ENCODE measurements at regions not wholly inside any gene's neighbourhood (a gene's known extent, or its start where the extent isn't known, plus 50 kb on each side); places are given as distances from the start of the nearest gene placed in this dataset.

DNA sequence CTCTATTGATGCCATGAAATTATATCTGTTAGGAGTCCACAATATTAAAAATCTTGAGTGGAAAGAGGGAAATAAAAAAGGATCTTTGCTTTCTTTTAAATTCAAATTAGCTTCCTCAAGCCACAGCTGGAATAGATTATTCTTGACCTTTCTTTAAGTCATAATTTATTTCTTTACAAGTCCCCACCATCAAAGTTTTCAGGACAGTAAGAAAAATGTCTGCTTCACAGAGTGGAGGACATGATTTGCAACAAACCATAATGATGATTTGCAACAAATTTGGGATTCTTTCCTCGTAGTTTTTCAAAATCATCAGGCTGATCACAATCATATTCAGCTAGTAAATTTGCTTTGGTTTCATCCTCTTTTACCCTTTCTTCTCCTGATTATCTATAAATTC, 301.8 kb upstream of the NRIP1 start:
- Histone ChIP-seq H3K79me2 (ENCODE audit: low read length) (no peaks in the 10 kb centered on the region), H4K20me1 (ENCODE audit: insufficient read depth, low read depth, low read length) (no peaks in the 10 kb centered on the region), H3K4me2 (ENCODE audit: low read depth, low read length, poor library complexity, severe bottlenecking) (no peak overlapping the region), H3K4me3 (ENCODE audit: low read length) (no peak overlapping the region), H3K27me3 (ENCODE audit: low read length) (no peaks in the 10 kb centered on the region), H3K9me2 (replicated peaks; ENCODE audit: insufficient read depth, low read length) (no peaks in the 10 kb centered on the region), H3K36me3 (ENCODE audit: insufficient read depth, low read length) (no peaks in the 10 kb centered on the region), H3K4me1 (ENCODE audit: low read length) (no peaks in the 10 kb centered on the region), H3K27ac (ENCODE audit: low read length) (no peak overlapping the region), H2AFZ (ENCODE audit: low read length) (no peak overlapping the region), H3K9me3 (ENCODE audit: low read length) (peaks cover 17% of the 10 kb centered on the region), H3K9ac (ENCODE audit: low read length) (no peak overlapping the region)
- DNase-seq = no peak

GRCh38 chr21:15367061-15367626, 302.3 kb upstream of the NRIP1 start:
- Histone ChIP-seq H3K27ac (ENCODE audit: low read length) (no peak overlapping the region), H3K9me2 (replicated peaks; ENCODE audit: insufficient read depth, low read length) (no peaks in the 10 kb centered on the region), H3K27me3 (ENCODE audit: low read length) (no peaks in the 10 kb centered on the region), H3K4me2 (ENCODE audit: low read depth, low read length, poor library complexity, severe bottlenecking) (no peak overlapping the region), H3K79me2 (ENCODE audit: low read length) (no peaks in the 10 kb centered on the region), H3K9me3 (ENCODE audit: low read length) (peaks cover 20% of the 10 kb centered on the region), H3K9ac (ENCODE audit: low read length) (no peak overlapping the region), H3K4me1 (ENCODE audit: low read length) (no peaks in the 10 kb centered on the region), H3K4me3 (ENCODE audit: low read length) (no peak overlapping the region), H4K20me1 (ENCODE audit: insufficient read depth, low read depth, low read length) (no peaks in the 10 kb centered on the region), H2AFZ (ENCODE audit: low read length) (no peak overlapping the region), H3K36me3 (ENCODE audit: insufficient read depth, low read length) (no peaks in the 10 kb centered on the region)
- no peak for DNase-seq

- no peaks in the 10 kb centered on the region for H4K20me1 ChIP-seq (ENCODE audit: insufficient read depth, low read depth, low read length)
- H2AFZ ChIP-seq (ENCODE audit: low read length) = no peak overlapping the region
- no peaks in the 10 kb centered on the region for H3K27me3 ChIP-seq (ENCODE audit: low read length)
- H3K9ac ChIP-seq (ENCODE audit: low read length) = no peak overlapping the region
- H3K9me3 ChIP-seq (ENCODE audit: low read length) = peaks cover 13% of the 10 kb centered on the region
- no peak overlapping the region for H3K27ac ChIP-seq (ENCODE audit: low read length)
- no peaks in the 10 kb centered on the region for H3K4me1 ChIP-seq (ENCODE audit: low read length)
- H3K4me3 ChIP-seq (ENCODE audit: low read length) = no peak overlapping the region
- H3K9me2 ChIP-seq (replicated peaks; ENCODE audit: insufficient read depth, low read length) = no peaks in the 10 kb centered on the region
- no peak overlapping the region for H3K4me2 ChIP-seq (ENCODE audit: low read depth, low read length, poor library complexity, severe bottlenecking)
- no peaks in the 10 kb centered on the region for H3K79me2 ChIP-seq (ENCODE audit: low read length)
- DNase-seq = no peak
- no peaks in the 10 kb centered on the region for H3K36me3 ChIP-seq (ENCODE audit: insufficient read depth, low read length)
These were observed 305.7 kb upstream of the NRIP1 start for GRCh38 chr21:15370462-15370975.

- DNase-seq = no peak
- no peak overlapping the region for H2AFZ ChIP-seq (ENCODE audit: low read length)
- no peaks in the 10 kb centered on the region for H3K36me3 ChIP-seq (ENCODE audit: insufficient read depth, low read length)
- H3K4me3 ChIP-seq (ENCODE audit: low read length) = no peak overlapping the region
- no peaks in the 10 kb centered on the region for H3K27me3 ChIP-seq (ENCODE audit: low read length)
- H3K27ac ChIP-seq (ENCODE audit: low read length) = no peak overlapping the region
- 0 out of 2 replicates have a peak, but pooled peaks cover 7% of the 10 kb centered on the region for H3K9me3 ChIP-seq (ENCODE audit: low read length)
- no peak overlapping the region for H3K9ac ChIP-seq (ENCODE audit: low read length)
- no peaks in the 10 kb centered on the region for H3K9me2 ChIP-seq (replicated peaks; ENCODE audit: insufficient read depth, low read length)
- H3K79me2 ChIP-seq (ENCODE audit: low read length) = no peaks in the 10 kb centered on the region
- H3K4me2 ChIP-seq (ENCODE audit: low read depth, low read length, poor library complexity, severe bottlenecking) = no peak overlapping the region
- H3K4me1 ChIP-seq (ENCODE audit: low read length) = no peaks in the 10 kb centered on the region
- H4K20me1 ChIP-seq (ENCODE audit: insufficient read depth, low read depth, low read length) = no peaks in the 10 kb centered on the region
These were observed 309.1 kb upstream of the NRIP1 start for GRCh38 chr21:15373941-15374340.

GRCh38 chr21:15379776-15380175, 315.0 kb upstream of the NRIP1 start:
- Histone ChIP-seq H3K4me1 (ENCODE audit: low read length) (no peaks in the 10 kb centered on the region), H3K27me3 (ENCODE audit: low read length) (no peaks in the 10 kb centered on the region), H3K4me3 (ENCODE audit: low read length) (no peak overlapping the region), H3K4me2 (ENCODE audit: low read depth, low read length, poor library complexity, severe bottlenecking) (no peak overlapping the region), H3K9me3 (ENCODE audit: low read length) (peaks cover 12% of the 10 kb centered on the region; the same call in 1 of the 2 replicates), H3K9ac (ENCODE audit: low read length) (no peak overlapping the region), H3K27ac (ENCODE audit: low read length) (no peak overlapping the region), H2AFZ (ENCODE audit: low read length) (no peak overlapping the region), H3K9me2 (replicated peaks; ENCODE audit: insufficient read depth, low read length) (no peaks in the 10 kb centered on the region), H3K79me2 (ENCODE audit: low read length) (no peaks in the 10 kb centered on the region), H3K36me3 (ENCODE audit: insufficient read depth, low read length) (no peaks in the 10 kb centered on the region), H4K20me1 (ENCODE audit: insufficient read depth, low read depth, low read length) (no peaks in the 10 kb centered on the region)
- no peak for DNase-seq

DNA sequence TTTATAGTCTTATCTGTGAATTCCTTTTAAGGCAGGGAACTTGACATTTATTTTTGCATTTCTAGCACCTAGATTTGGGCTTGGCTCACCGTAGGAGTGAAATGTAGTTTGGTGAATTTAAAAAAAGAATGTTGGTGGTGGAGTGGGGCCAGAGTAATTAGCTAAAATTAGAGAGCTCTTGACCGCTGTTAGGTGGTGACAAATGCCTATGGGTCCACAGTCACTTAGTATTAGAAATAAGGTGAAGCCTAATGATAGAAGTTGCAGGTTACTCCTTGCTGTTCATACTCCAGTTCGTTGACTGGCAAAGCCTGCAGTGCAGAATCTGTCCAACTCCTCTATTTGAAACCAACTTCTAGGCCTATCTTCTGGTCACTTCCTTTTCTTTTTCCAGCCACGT, 318.8 kb upstream of the NRIP1 start:
- Histone ChIP-seq H3K4me2 (ENCODE audit: low read depth, low read length, poor library complexity, severe bottlenecking) (no peak overlapping the region), H3K4me3 (ENCODE audit: low read length) (no peak overlapping the region), H3K36me3 (ENCODE audit: insufficient read depth, low read length) (no peaks in the 10 kb centered on the region), H3K9me3 (ENCODE audit: low read length) (peaks cover 13% of the 10 kb centered on the region), H3K9ac (ENCODE audit: low read length) (no peak overlapping the region), H4K20me1 (ENCODE audit: insufficient read depth, low read depth, low read length) (no peaks in the 10 kb centered on the region), H3K27me3 (ENCODE audit: low read length) (no peaks in the 10 kb centered on the region), H3K79me2 (ENCODE audit: low read length) (no peaks in the 10 kb centered on the region), H2AFZ (ENCODE audit: low read length) (no peak overlapping the region), H3K27ac (ENCODE audit: low read length) (no peak overlapping the region), H3K4me1 (ENCODE audit: low read length) (no peaks in the 10 kb centered on the region), H3K9me2 (replicated peaks; ENCODE audit: insufficient read depth, low read length) (no peaks in the 10 kb centered on the region)
- no peak for DNase-seq

DNA sequence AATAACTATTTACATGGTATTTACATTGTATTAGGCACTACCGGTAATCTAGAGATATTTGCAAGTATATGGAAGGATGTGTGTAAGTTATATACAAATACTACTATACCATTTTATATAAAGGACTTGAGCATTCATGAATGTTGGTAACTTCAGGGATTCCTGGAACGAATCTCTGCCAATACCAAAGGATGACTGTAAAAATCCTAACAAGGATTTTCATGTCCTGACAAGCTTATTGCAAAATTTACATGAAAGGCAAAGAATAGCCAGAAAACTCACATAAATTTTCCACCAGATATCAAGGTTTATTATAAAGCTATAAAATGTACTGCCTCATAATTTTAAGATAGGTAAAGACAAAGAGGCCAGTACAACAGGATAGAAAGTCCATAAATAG, 325.2 kb upstream of the NRIP1 start:
- Histone ChIP-seq H2AFZ (ENCODE audit: low read length) (no peak overlapping the region), H3K36me3 (ENCODE audit: insufficient read depth, low read length) (no peaks in the 10 kb centered on the region), H3K9me2 (replicated peaks; ENCODE audit: insufficient read depth, low read length) (no peaks in the 10 kb centered on the region), H3K4me3 (ENCODE audit: low read length) (no peak overlapping the region), H3K27me3 (ENCODE audit: low read length) (no peaks in the 10 kb centered on the region), H3K9ac (ENCODE audit: low read length) (no peak overlapping the region), H3K4me2 (ENCODE audit: low read depth, low read length, poor library complexity, severe bottlenecking) (no peak overlapping the region), H3K27ac (ENCODE audit: low read length) (no peak overlapping the region), H3K79me2 (ENCODE audit: low read length) (no peaks in the 10 kb centered on the region), H3K9me3 (ENCODE audit: low read length) (peaks cover 6% of the 10 kb centered on the region), H3K4me1 (ENCODE audit: low read length) (no peaks in the 10 kb centered on the region), H4K20me1 (ENCODE audit: insufficient read depth, low read depth, low read length) (no peaks in the 10 kb centered on the region)
- DNase-seq = no peak

DNA sequence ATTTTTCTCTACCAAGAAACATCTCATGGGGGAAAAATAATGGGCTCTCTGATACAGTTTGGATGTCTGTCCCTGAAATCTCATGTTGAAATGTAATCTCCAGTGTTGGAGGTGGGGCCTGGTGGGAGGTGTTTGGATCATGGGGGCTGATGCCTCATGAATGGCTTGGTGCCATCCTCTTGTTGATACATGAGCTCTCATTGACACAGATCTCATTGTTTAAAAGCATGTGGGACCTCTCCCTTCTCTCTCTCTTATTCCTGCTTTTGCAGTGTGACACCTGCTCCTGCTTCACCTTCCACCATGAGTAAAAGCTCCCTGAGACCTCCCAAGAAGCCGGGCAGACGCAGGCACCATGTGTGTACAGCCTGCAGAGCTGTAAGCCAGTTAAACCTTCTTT, 332.5 kb upstream of the NRIP1 start:
- no peak overlapping the region for H3K9ac ChIP-seq (ENCODE audit: low read length)
- H3K4me3 ChIP-seq (ENCODE audit: low read length) = no peak overlapping the region
- no peak for DNase-seq
- H4K20me1 ChIP-seq (ENCODE audit: insufficient read depth, low read depth, low read length) = no peaks in the 10 kb centered on the region
- no peaks in the 10 kb centered on the region for H3K4me1 ChIP-seq (ENCODE audit: low read length)
- no peaks in the 10 kb centered on the region for H3K79me2 ChIP-seq (ENCODE audit: low read length)
- H3K27me3 ChIP-seq (ENCODE audit: low read length) = no peaks in the 10 kb centered on the region
- H3K4me2 ChIP-seq (ENCODE audit: low read depth, low read length, poor library complexity, severe bottlenecking) = no peak overlapping the region
- no peaks in the 10 kb centered on the region for H3K9me2 ChIP-seq (replicated peaks; ENCODE audit: insufficient read depth, low read length)
- H2AFZ ChIP-seq (ENCODE audit: low read length) = no peak overlapping the region
- no peak overlapping the region for H3K27ac ChIP-seq (ENCODE audit: low read length)
- H3K36me3 ChIP-seq (ENCODE audit: insufficient read depth, low read length) = no peaks in the 10 kb centered on the region
- peaks cover 2% of the 10 kb centered on the region; the same call in 1 of the 2 replicates for H3K9me3 ChIP-seq (ENCODE audit: low read length)

All from Karpas-422 (cell line).